ENCODE measurements at regions not wholly inside any gene's neighbourhood (a gene's known extent, or its start where the extent isn't known, plus 50 kb on each side); places are given as distances from the start of the nearest gene placed in this dataset.
A peak's percentile ranks its signal among the peaks of the same experiment; 100 is the strongest.

- no peak for DNase-seq
These were observed 128.8 kb upstream of the DLX2 start for GRCh38 chr2:172231508-172231907.

GRCh38 chr2:172232708-172233396, 130.2 kb upstream of the DLX2 start:
- no peak for DNase-seq

- no peak for DNase-seq
These were observed 131.5 kb upstream of the DLX2 start for GRCh38 chr2:172233987-172234715.

- DNase-seq, result no peak
These were observed 132.3 kb upstream of the DLX2 start for GRCh38 chr2:172234716-172235691.

- DNase-seq, result no peak
These were observed 137.4 kb upstream of the DLX2 start for GRCh38 chr2:172239944-172240590.

- DNase-seq, result no peak
These were observed 138.5 kb upstream of the DLX2 start for GRCh38 chr2:172241222-172241621.

GRCh38 chr2:172242471-172242870, 139.8 kb upstream of the DLX2 start:
- DNase-seq, result no peak

GRCh38 chr2:172242961-172243360, 140.3 kb upstream of the DLX2 start:
- DNase-seq, result no peak

- no peak for DNase-seq
These were observed 141.9 kb upstream of the DLX2 start for GRCh38 chr2:172244419-172245130.

- no peak for DNase-seq
These were observed 143.9 kb upstream of the DLX2 start for GRCh38 chr2:172246649-172247048.

- no peak for DNase-seq
These were observed 144.5 kb upstream of the DLX2 start for GRCh38 chr2:172247203-172247602.

- DNase-seq, result no peak
These were observed 145.7 kb upstream of the DLX2 start for GRCh38 chr2:172248381-172248780.

- DNase-seq, result no peak
These were observed 146.1 kb upstream of the DLX2 start for GRCh38 chr2:172248785-172249187.

- DNase-seq, result no peak
These were observed 146.6 kb upstream of the DLX2 start for GRCh38 chr2:172249334-172249733.

GRCh38 chr2:172249986-172250385, 147.3 kb upstream of the DLX2 start:
- no peak for DNase-seq

- DNase-seq, result no peak
These were observed 148.5 kb upstream of the DLX2 start for GRCh38 chr2:172251231-172251630.

- no peak for DNase-seq
These were observed 149.5 kb upstream of the DLX2 start for GRCh38 chr2:172252154-172252553.

GRCh38 chr2:172253190-172254052, 150.7 kb upstream of the DLX2 start:
- peak; percentile 20 for DNase-seq

GRCh38 chr2:172256886-172257285, 154.2 kb upstream of the DLX2 start:
- DNase-seq, result no peak

- DNase-seq, result no peak
These were observed 157.1 kb upstream of the DLX2 start for GRCh38 chr2:172259827-172260226.

GRCh38 chr2:172260336-172260735, 157.6 kb upstream of the DLX2 start:
- no peak for DNase-seq

Measured in skin of body (tissue), 1 donor.